ENCODE measurements at regions not wholly inside any gene's neighbourhood (a gene's known extent, or its start where the extent isn't known, plus 50 kb on each side); places are given as distances from the start of the nearest gene placed in this dataset.

DNA sequence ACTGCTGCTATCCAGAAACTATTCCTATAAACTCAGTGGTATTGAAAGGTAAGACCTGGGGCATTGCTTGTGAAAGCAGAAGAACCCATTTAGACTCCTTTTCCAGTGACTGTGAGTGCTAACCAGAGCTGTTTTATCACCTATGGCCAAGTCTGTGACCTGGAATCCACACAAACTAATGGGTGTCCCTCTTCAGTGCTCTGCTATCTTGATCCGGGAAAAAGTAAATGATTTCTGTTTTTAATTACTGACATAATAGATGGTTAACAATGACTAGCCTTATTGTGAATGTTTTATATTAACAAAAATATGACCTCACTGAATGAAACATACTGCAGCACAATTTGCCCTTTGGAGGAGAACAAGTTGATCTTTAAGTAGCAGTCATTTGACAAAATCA, 251.6 kb upstream of the MC4R start:
- DNase-seq = no peak
- no peak overlapping the region for H2BK5ac ChIP-seq (ENCODE audit: low read depth, low read length, poor library complexity)
- H2AK5ac ChIP-seq (ENCODE audit: low read length) = no peak overlapping the region
- H3K4me1 ChIP-seq (ENCODE audit: control insufficient read depth in 1 of 2, insufficient read depth in 2 of 2, low read length in 2 of 2) = no peaks in the 10 kb centered on the region
- no peak overlapping the region for H2AFZ ChIP-seq (ENCODE audit: insufficient read depth, low read length, poor library complexity)
- H3K14ac ChIP-seq (ENCODE audit: low read length) = no peak overlapping the region
- H3K27me3 ChIP-seq (ENCODE audit: insufficient read depth, low read length) = no peaks in the 10 kb centered on the region
- H3K18ac ChIP-seq (ENCODE audit: low read length) = no peak overlapping the region
- no peak overlapping the region for H3K27ac ChIP-seq (ENCODE audit: low read depth, low read length)
- no peaks in the 10 kb centered on the region for H3K79me1 ChIP-seq (ENCODE audit: low read length)
- no peak overlapping the region for H2BK120ac ChIP-seq (ENCODE audit: insufficient read depth, low read length, poor library complexity)
- no peak overlapping the region for H4K91ac ChIP-seq (ENCODE audit: low read depth, low read length)
- no peak overlapping the region for H4K8ac ChIP-seq (ENCODE audit: low read depth, low read length)
- H3K9me3 ChIP-seq (ENCODE audit: insufficient read depth, low read depth, low read length) = no peaks in the 10 kb centered on the region
- H3K4me3 ChIP-seq (ENCODE audit: low read depth, low read length) = no peak overlapping the region
- no CpG with 5 or more reads among the region's 1 CpG for WGBS (ENCODE audit: extremely low coverage, insufficient coverage, insufficient read length)
- H3K4ac ChIP-seq (ENCODE audit: low read depth, low read length) = no peak overlapping the region
- H3K36me3 ChIP-seq (ENCODE audit: control insufficient read depth in 1 of 2, insufficient read depth in 2 of 2, low read length in 2 of 2) = no peaks in the 10 kb centered on the region
- H3K9ac ChIP-seq (ENCODE audit: low read length) = no peak overlapping the region
- no peak overlapping the region for H3K4me2 ChIP-seq (ENCODE audit: low read length)
- no peak overlapping the region for H4K12ac ChIP-seq (ENCODE audit: low read depth, low read length)
- H3K23ac ChIP-seq (ENCODE audit: low read length) = no peak overlapping the region
- no peak overlapping the region for H2BK12ac ChIP-seq (ENCODE audit: low read length)
- H3K79me2 ChIP-seq (ENCODE audit: control insufficient read depth, insufficient read depth, low read length, poor library complexity) = no peaks in the 10 kb centered on the region

DNA sequence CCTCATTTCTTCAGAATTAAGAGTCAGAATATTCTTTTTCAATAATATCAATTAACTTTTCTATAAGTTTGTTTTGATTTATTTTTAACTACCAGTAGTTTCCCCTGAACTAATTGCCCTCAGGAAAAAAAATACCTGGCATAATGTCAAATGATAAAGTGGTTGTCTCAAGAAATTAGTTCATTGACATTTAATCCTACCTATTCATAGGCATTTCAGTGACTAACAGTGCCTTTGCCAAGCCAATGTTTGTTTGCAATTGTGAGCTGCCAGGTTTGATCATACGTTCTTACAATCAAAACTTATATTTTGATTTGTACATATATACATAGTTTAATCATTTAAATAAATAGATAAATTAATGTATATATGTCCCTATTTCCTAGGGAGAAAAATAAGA, 267.3 kb upstream of the MC4R start:
- no peak overlapping the region for H2AK5ac ChIP-seq (ENCODE audit: low read length)
- no peak overlapping the region for H2BK12ac ChIP-seq (ENCODE audit: low read length)
- H3K79me1 ChIP-seq (ENCODE audit: low read length) = no peaks in the 10 kb centered on the region
- H3K18ac ChIP-seq (ENCODE audit: low read length) = no peak overlapping the region
- H3K4me2 ChIP-seq (ENCODE audit: low read length) = no peak overlapping the region
- no peak overlapping the region for H3K23ac ChIP-seq (ENCODE audit: low read length)
- WGBS (ENCODE audit: extremely low coverage, insufficient coverage, insufficient read length) = no CpG with 5 or more reads among the region's 1 CpG
- no peak for DNase-seq
- H2BK120ac ChIP-seq (ENCODE audit: insufficient read depth, low read length, poor library complexity) = no peak overlapping the region
- no peaks in the 10 kb centered on the region for H3K79me2 ChIP-seq (ENCODE audit: control insufficient read depth, insufficient read depth, low read length, poor library complexity)
- H2BK5ac ChIP-seq (ENCODE audit: low read depth, low read length, poor library complexity) = no peak overlapping the region
- no peak overlapping the region for H3K4me3 ChIP-seq (ENCODE audit: low read depth, low read length)
- no peak overlapping the region for H4K91ac ChIP-seq (ENCODE audit: low read depth, low read length)
- no peak overlapping the region for H4K12ac ChIP-seq (ENCODE audit: low read depth, low read length)
- no peak overlapping the region for H2AFZ ChIP-seq (ENCODE audit: insufficient read depth, low read length, poor library complexity)
- H3K4ac ChIP-seq (ENCODE audit: low read depth, low read length) = no peak overlapping the region
- H3K9ac ChIP-seq (ENCODE audit: low read length) = no peak overlapping the region
- H3K4me1 ChIP-seq (ENCODE audit: control insufficient read depth in 1 of 2, insufficient read depth in 2 of 2, low read length in 2 of 2) = no peaks in the 10 kb centered on the region
- H3K36me3 ChIP-seq (ENCODE audit: control insufficient read depth in 1 of 2, insufficient read depth in 2 of 2, low read length in 2 of 2) = no peaks in the 10 kb centered on the region
- H4K8ac ChIP-seq (ENCODE audit: low read depth, low read length) = no peak overlapping the region
- no peak overlapping the region for H3K14ac ChIP-seq (ENCODE audit: low read length)
- no peaks in the 10 kb centered on the region for H3K9me3 ChIP-seq (ENCODE audit: insufficient read depth, low read depth, low read length)
- no peak overlapping the region for H3K27ac ChIP-seq (ENCODE audit: low read depth, low read length)
- H3K27me3 ChIP-seq (ENCODE audit: insufficient read depth, low read length) = no peaks in the 10 kb centered on the region

DNA sequence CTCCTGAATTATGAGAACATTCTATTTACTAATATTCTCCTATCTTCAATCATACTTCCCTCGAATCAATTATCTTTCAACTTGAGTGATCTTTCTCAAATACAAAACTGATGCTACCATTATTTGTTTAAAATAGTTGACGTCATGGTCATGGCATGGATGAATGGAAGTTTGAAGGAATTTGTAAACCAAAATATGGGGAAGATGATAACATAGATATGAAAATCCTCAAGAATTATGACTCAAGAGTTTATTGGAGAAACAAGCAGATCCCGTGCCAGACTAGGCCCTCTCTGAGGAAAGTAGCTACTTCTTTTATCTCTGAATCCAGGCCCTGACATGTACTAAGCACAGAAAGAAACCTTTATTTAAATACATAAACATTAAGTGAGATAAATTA, 270.4 kb upstream of the MC4R start:
- H3K9me3 ChIP-seq (ENCODE audit: insufficient read depth, low read depth, low read length) = no peaks in the 10 kb centered on the region
- WGBS (ENCODE audit: extremely low coverage, insufficient coverage, insufficient read length) = 100% methylated on average over 1 of the region's 3 CpGs

DNA sequence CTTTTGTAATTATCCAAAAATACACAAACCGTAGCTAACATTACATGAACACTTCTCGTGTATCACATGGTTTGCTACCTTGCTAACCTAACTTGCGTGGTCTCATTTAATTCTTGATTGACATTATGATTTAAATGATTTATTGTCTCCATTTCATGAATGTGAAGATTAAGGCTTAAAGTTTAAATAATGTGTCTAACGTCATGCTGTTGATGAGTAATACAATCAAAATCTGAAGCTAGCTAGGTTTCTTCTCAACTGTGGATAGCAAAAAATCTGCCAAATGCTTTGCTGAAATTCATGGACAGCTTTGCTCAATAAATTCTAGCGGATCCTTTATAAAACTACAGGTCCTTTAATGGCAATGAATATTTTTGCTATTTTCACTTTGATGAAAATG, 274.1 kb upstream of the MC4R start:
- Histone ChIP-seq H3K9me3 (ENCODE audit: insufficient read depth, low read depth, low read length) (no peaks in the 10 kb centered on the region), H2AFZ (ENCODE audit: insufficient read depth, low read length, poor library complexity) (no peak overlapping the region), H3K4ac (ENCODE audit: low read depth, low read length) (no peak overlapping the region), H2AK5ac (ENCODE audit: low read length) (no peak overlapping the region), H4K8ac (ENCODE audit: low read depth, low read length) (no peak overlapping the region), H3K23ac (ENCODE audit: low read length) (no peak overlapping the region), H2BK120ac (ENCODE audit: insufficient read depth, low read length, poor library complexity) (no peak overlapping the region), H4K12ac (ENCODE audit: low read depth, low read length) (no peak overlapping the region), H3K79me1 (ENCODE audit: low read length) (no peaks in the 10 kb centered on the region), H2BK5ac (ENCODE audit: low read depth, low read length, poor library complexity) (no peak overlapping the region), H2BK12ac (ENCODE audit: low read length) (no peak overlapping the region), H3K27ac (ENCODE audit: low read depth, low read length) (no peak overlapping the region), H3K4me2 (ENCODE audit: low read length) (no peak overlapping the region), H3K4me1 (ENCODE audit: control insufficient read depth in 1 of 2, insufficient read depth in 2 of 2, low read length in 2 of 2) (no peaks in the 10 kb centered on the region), H3K27me3 (ENCODE audit: insufficient read depth, low read length) (no peaks in the 10 kb centered on the region), H3K36me3 (ENCODE audit: control insufficient read depth in 1 of 2, insufficient read depth in 2 of 2, low read length in 2 of 2) (no peaks in the 10 kb centered on the region), H3K9ac (ENCODE audit: low read length) (no peak overlapping the region), H3K4me3 (ENCODE audit: low read depth, low read length) (no peak overlapping the region), H3K14ac (ENCODE audit: low read length) (no peak overlapping the region), H3K79me2 (ENCODE audit: control insufficient read depth, insufficient read depth, low read length, poor library complexity) (no peaks in the 10 kb centered on the region), H3K18ac (ENCODE audit: low read length) (no peak overlapping the region), H4K91ac (ENCODE audit: low read depth, low read length) (no peak overlapping the region)
- WGBS (ENCODE audit: extremely low coverage, insufficient coverage, insufficient read length) = no CpG with 5 or more reads among the region's 5 CpGs
- no peak for DNase-seq

More for the DNA sequence above, 270.4 kb upstream of the MC4R start:
- DNase-seq = no peak
- no peaks in the 10 kb centered on the region for H3K27me3 ChIP-seq (ENCODE audit: insufficient read depth, low read length)
- H3K9ac ChIP-seq (ENCODE audit: low read length) = no peak overlapping the region
- H2BK120ac ChIP-seq (ENCODE audit: insufficient read depth, low read length, poor library complexity) = no peak overlapping the region
- H3K18ac ChIP-seq (ENCODE audit: low read length) = no peak overlapping the region
- H3K79me1 ChIP-seq (ENCODE audit: low read length) = no peaks in the 10 kb centered on the region
- H2BK5ac ChIP-seq (ENCODE audit: low read depth, low read length, poor library complexity) = no peak overlapping the region
- no peaks in the 10 kb centered on the region for H3K79me2 ChIP-seq (ENCODE audit: control insufficient read depth, insufficient read depth, low read length, poor library complexity)
- H3K4me2 ChIP-seq (ENCODE audit: low read length) = no peak overlapping the region
- no peak overlapping the region for H4K8ac ChIP-seq (ENCODE audit: low read depth, low read length)
- no peaks in the 10 kb centered on the region for H3K36me3 ChIP-seq (ENCODE audit: control insufficient read depth in 1 of 2, insufficient read depth in 2 of 2, low read length in 2 of 2)
- no peak overlapping the region for H4K12ac ChIP-seq (ENCODE audit: low read depth, low read length)
- no peaks in the 10 kb centered on the region for H3K4me1 ChIP-seq (ENCODE audit: control insufficient read depth in 1 of 2, insufficient read depth in 2 of 2, low read length in 2 of 2)
- no peak overlapping the region for H4K91ac ChIP-seq (ENCODE audit: low read depth, low read length)
- H3K23ac ChIP-seq (ENCODE audit: low read length) = no peak overlapping the region
- no peak overlapping the region for H3K4me3 ChIP-seq (ENCODE audit: low read depth, low read length)
- no peak overlapping the region for H3K4ac ChIP-seq (ENCODE audit: low read depth, low read length)
- no peak overlapping the region for H2AK5ac ChIP-seq (ENCODE audit: low read length)
- H2BK12ac ChIP-seq (ENCODE audit: low read length) = no peak overlapping the region
- H3K27ac ChIP-seq (ENCODE audit: low read depth, low read length) = no peak overlapping the region
- H2AFZ ChIP-seq (ENCODE audit: insufficient read depth, low read length, poor library complexity) = no peak overlapping the region
- no peak overlapping the region for H3K14ac ChIP-seq (ENCODE audit: low read length)
